ENCODE measurements at regions not wholly inside any gene's neighbourhood (a gene's known extent, or its start where the extent isn't known, plus 50 kb on each side); places are given as distances from the start of the nearest gene placed in this dataset.

DNA sequence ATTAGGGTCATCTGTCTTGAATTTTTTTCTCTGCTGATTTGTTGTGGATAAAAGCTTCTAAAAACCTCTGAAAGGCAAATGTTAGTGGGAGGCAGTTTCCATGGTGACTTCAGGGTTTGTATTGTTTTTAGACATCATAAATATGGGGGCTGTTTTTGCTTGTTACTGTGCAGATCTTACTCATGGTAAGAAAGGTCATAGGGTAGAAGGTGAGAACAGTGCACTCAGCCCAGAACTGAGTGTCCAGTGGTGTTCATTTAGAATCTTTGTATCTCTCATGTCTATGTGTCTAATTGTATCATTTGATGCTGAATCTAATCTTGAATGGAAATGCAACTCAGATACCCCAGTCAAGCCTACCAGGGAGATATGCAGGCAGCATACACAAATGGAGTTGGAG, 609.8 kb downstream of the ZNF674 start:
- Histone ChIP-seq H2AFZ (ENCODE audit: insufficient read depth, low read depth, low read length, poor library complexity, severe bottlenecking) (no peak overlapping the region), H3K9ac (ENCODE audit: insufficient read depth, low read length, poor library complexity, severe bottlenecking) (no peak overlapping the region), H3K4me3 (replicated peaks in 1 of 3; ENCODE audit: low read depth in 2 of 3, low read length in 3 of 3) (no peak overlapping the region), H3K9me3 (replicated peaks in 1 of 2; ENCODE audit: control insufficient read depth in 1 of 2, insufficient read depth in 1 of 2, low read length in 2 of 2) (no peaks in the 10 kb centered on the region), H3K27ac (ENCODE audit: low read depth in 1 of 2, low read length in 2 of 2) (no peak overlapping the region), H4K20me1 (ENCODE audit: insufficient read depth, low read length) (no peaks in the 10 kb centered on the region), H3K4me1 (ENCODE audit: control insufficient read depth in 1 of 2, insufficient read depth in 2 of 2, low read length in 2 of 2) (no peaks in the 10 kb centered on the region), H3K4me2 (replicated peaks; ENCODE audit: extremely low read depth, low read length, poor library complexity, severe bottlenecking) (no peak overlapping the region), H3K36me3 (replicated peaks in 1 of 2; ENCODE audit: control insufficient read depth in 1 of 2, insufficient read depth in 2 of 2, low read length in 2 of 2) (no peaks in the 10 kb centered on the region), H3K27me3 (ENCODE audit: control insufficient read depth in 2 of 2, insufficient read depth in 2 of 2, low read length in 2 of 2) (no peaks in the 10 kb centered on the region), H3K79me2 (ENCODE audit: insufficient read depth, low read length) (no peaks in the 10 kb centered on the region)
- peaks cover 0 to 10% (median 0%) of the 10 kb centered on the region in 3 donors for H3K27me3 Mint-ChIP-seq (ENCODE audit: low read depth in 3 of 3)
- DNase-seq, result no peak
- peaks cover 0 to 10% (median 2%) of the 10 kb centered on the region in 7 donors for H3K9me3 Mint-ChIP-seq
- H3K4me1 Mint-ChIP-seq, result no peaks in the 10 kb centered on the region
- intact Hi-C loops (cut with micrococcal nuclease), result no loop called here
- TF ChIP-seq, protein P1, sequence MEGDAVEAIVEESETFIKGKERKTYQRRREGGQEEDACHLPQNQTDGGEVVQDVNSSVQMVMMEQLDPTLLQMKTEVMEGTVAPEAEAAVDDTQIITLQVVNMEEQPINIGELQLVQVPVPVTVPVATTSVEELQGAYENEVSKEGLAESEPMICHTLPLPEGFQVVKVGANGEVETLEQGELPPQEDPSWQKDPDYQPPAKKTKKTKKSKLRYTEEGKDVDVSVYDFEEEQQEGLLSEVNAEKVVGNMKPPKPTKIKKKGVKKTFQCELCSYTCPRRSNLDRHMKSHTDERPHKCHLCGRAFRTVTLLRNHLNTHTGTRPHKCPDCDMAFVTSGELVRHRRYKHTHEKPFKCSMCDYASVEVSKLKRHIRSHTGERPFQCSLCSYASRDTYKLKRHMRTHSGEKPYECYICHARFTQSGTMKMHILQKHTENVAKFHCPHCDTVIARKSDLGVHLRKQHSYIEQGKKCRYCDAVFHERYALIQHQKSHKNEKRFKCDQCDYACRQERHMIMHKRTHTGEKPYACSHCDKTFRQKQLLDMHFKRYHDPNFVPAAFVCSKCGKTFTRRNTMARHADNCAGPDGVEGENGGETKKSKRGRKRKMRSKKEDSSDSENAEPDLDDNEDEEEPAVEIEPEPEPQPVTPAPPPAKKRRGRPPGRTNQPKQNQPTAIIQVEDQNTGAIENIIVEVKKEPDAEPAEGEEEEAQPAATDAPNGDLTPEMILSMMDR (IDR thresholded peaks at IDR 0.05), result no peak
- no peaks in the 10 kb centered on the region for H3K36me3 Mint-ChIP-seq
- no peak overlapping the region for H3K27ac Mint-ChIP-seq
- no peak overlapping the region for H3K4me3 Mint-ChIP-seq

DNA sequence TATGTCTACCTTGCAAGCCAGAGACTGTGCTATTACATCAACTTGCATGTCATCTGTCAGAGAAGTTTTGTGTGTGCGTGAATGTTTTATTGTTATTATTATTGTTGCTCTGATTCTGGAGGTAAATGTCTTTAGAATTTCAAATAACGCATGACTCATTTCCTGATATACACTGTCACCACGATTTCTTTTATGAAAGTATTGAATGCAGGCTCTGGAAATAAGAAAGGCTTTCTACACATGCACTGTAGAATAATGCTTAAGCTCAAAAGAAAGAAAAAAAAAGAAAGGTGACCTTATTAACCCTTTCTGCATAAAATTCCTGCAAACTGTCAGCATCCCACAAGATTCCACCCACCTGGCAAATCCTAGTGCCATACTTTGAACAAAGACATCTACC, 632.9 kb downstream of the ZNF674 start:
- no peaks in the 10 kb centered on the region for H3K9me3 ChIP-seq (replicated peaks in 1 of 2; ENCODE audit: control insufficient read depth in 1 of 2, insufficient read depth in 1 of 2, low read length in 2 of 2)
- Mint-ChIP-seq H3K27me3 (ENCODE audit: low read depth in 3 of 3) (peaks cover 0 to 12% (median 0%) of the 10 kb centered on the region in 3 donors), H3K27ac (no peak overlapping the region), H3K4me3 (no peak overlapping the region), H3K9me3 (peaks cover 0 to 4% (median 0%) of the 10 kb centered on the region in 7 donors), H3K36me3 (no peaks in the 10 kb centered on the region), H3K4me1 (no peaks in the 10 kb centered on the region)
- no peak for DNase-seq
- no peak overlapping the region for H3K9ac ChIP-seq (ENCODE audit: insufficient read depth, low read length, poor library complexity, severe bottlenecking)
- no peaks in the 10 kb centered on the region for H3K4me1 ChIP-seq (ENCODE audit: control insufficient read depth in 1 of 2, insufficient read depth in 2 of 2, low read length in 2 of 2)
- H3K27me3 ChIP-seq (ENCODE audit: control insufficient read depth in 2 of 2, insufficient read depth in 2 of 2, low read length in 2 of 2), result peaks cover 0 to 12% of the 10 kb centered on the region in 2 donors
- H2AFZ ChIP-seq (ENCODE audit: insufficient read depth, low read depth, low read length, poor library complexity, severe bottlenecking), result no peak overlapping the region
- intact Hi-C loops (cut with micrococcal nuclease), result no loop called here
- TF ChIP-seq, protein P1 (IDR thresholded peaks at IDR 0.05), result no peak
- no peak overlapping the region for H3K27ac ChIP-seq (ENCODE audit: low read depth in 1 of 2, low read length in 2 of 2)
- H3K36me3 ChIP-seq (replicated peaks in 1 of 2; ENCODE audit: control insufficient read depth in 1 of 2, insufficient read depth in 2 of 2, low read length in 2 of 2), result no peaks in the 10 kb centered on the region
- no peak overlapping the region for H3K4me2 ChIP-seq (replicated peaks; ENCODE audit: extremely low read depth, low read length, poor library complexity, severe bottlenecking)
- no peaks in the 10 kb centered on the region for H4K20me1 ChIP-seq (ENCODE audit: insufficient read depth, low read length)
- no peak overlapping the region for H3K4me3 ChIP-seq (replicated peaks in 1 of 3; ENCODE audit: low read depth in 2 of 3, low read length in 3 of 3)
- no CpG with 5 or more reads among the region's 3 CpGs for WGBS (ENCODE audit: insufficient coverage)
- no peaks in the 10 kb centered on the region for H3K79me2 ChIP-seq (ENCODE audit: insufficient read depth, low read length)
